Upper lobe of left lung (tissue), 6 donors: ENCODE measurements at regions not wholly inside any gene's neighbourhood (a gene's known extent, or its start where the extent isn't known, plus 50 kb on each side); places are given as distances from the start of the nearest gene placed in this dataset.
A peak's percentile ranks its signal among the peaks of the same experiment; 100 is the strongest.

Experiments
- ATAC-seq, 2 donors: fragments of 200-7000 bp; cut with Tn5 transposase; one replicate each; pipeline ENCODE4 v1.9.1; 2022; ENCODE audit warnings: mild to moderate bottlenecking in 2 of 2, moderate library complexity in 2 of 2; ENCODE audit not compliant: low FRiP score in 2 of 2
- DNase-seq, 2 donors: peaks; one replicate each; pipeline ENCODE4 v3.0.0-alpha.2; 2019 to 2020
- H3K27ac ChIP-seq, 4 donors: fragments of 200-600 bp; sonication (generic); one replicate each; pipeline ENCODE4 v1.5.1; 2016 to 2019
- H3K27me3 ChIP-seq, 4 donors: fragments of 200-600 bp; sonication (generic); one replicate each; pipeline ENCODE4 v1.5.1; 2017 to 2019
- H3K36me3 ChIP-seq, 4 donors: fragments of 200-600 bp; sonication (generic); one replicate each; pipeline ENCODE4 v1.5.1; 2016 to 2019
- H3K4me1 ChIP-seq, 4 donors: fragments of 200-600 bp; sonication (generic); one replicate each; pipeline ENCODE4 v1.5.1; 2018 to 2019
- H3K4me3 ChIP-seq, 4 donors: fragments of 200-600 bp; sonication (generic); one replicate each; pipeline ENCODE4 v1.5.1; 2017 to 2019; ENCODE audit warnings: mild to moderate bottlenecking in 2 of 4, moderate library complexity in 1 of 4
- H3K9me3 ChIP-seq, 4 donors: fragments of 200-600 bp; sonication (generic); one replicate each; pipeline ENCODE4 v1.5.1; 2018 to 2019
- CTCF ChIP-seq, 6 experiments: fragments of 450-650 bp in 4 of 6; fragments of 200-600 bp in 2 of 6; sonication (generic) in 2 of 6; IDR thresholded peaks; one replicate each; pipeline ENCODE4 v1.5.1; 2016 to 2019; ENCODE audit warnings: antibody characterized with exemption in 6 of 6
- EP300 ChIP-seq, 4 donors: sonication (generic); formaldehyde crosslinking; IDR thresholded peaks; one replicate each; pipeline ENCODE4 v1.5.1; 2017; ENCODE audit warnings: antibody characterized with exemption in 4 of 4, control low read depth in 2 of 4
- POLR2A ChIP-seq, 4 donors: fragments of 450-650 bp; IDR thresholded peaks; one replicate each; pipeline ENCODE4 v1.5.1; 2016 to 2017; ENCODE audit warnings: antibody characterized with exemption in 4 of 4, mild to moderate bottlenecking in 2 of 4
- POLR2AphosphoS5 ChIP-seq, 2 donors: sonication (generic); formaldehyde crosslinking; IDR thresholded peaks; one replicate each; pipeline ENCODE4 v1.5.1; 2017; ENCODE audit warnings: antibody characterized with exemption in 2 of 2
- WGBS, 2 donors: methylation state at CpG; one replicate each; pipeline ENCODE4 v1.1.5; 2017 to 2018; 5-methylcytosine and 5-hydroxymethylcytosine counted together
- donor health status: DM: no; HTN: no; CAD: no; lungs with moderate emphysema.
- donor health status: DM: no; HTN: yes; CAD: no; lungs with severe emphysema.

- H3K9me3 ChIP-seq: peaks cover 0 to 1% (median 0%) of the 10 kb centered on the region in 4 donors
- 72 to 77% methylated on average over 3 of the region's 3 CpGs for WGBS, 2 donors
Observed at GRCh38 chr9:38271666-38272241, 120.7 kb upstream of the ALDH1B1 start.

GRCh38 chr9:38269775-38270174 lies 122.7 kb upstream of the ALDH1B1 start:
- no peaks in the 10 kb centered on the region for H3K27me3 ChIP-seq
- no peak for TF ChIP-seq EP300 (IDR thresholded peaks at IDR 0.05)
- no peak for TF ChIP-seq CTCF (IDR thresholded peaks at IDR 0.05)
- no peak for TF ChIP-seq POLR2AphosphoS5 (IDR thresholded peaks at IDR 0.05)
- no peak for TF ChIP-seq POLR2A (IDR thresholded peaks at IDR 0.05)
- H3K4me3 ChIP-seq: no peak overlapping the region
- ATAC-seq (no peak), DNase-seq (no peak)
- no peaks in the 10 kb centered on the region for H3K36me3 ChIP-seq
- peaks cover 0 to 16% (median 4%) of the 10 kb centered on the region in 4 donors for H3K9me3 ChIP-seq
- WGBS, 2 donors: 71 to 72% methylated on average over 4 of the region's 4 CpGs
- H3K4me1 ChIP-seq: no peaks in the 10 kb centered on the region
- no peak overlapping the region for H3K27ac ChIP-seq

More at GRCh38 chr9:38271666-38272241, 120.7 kb upstream of the ALDH1B1 start:
- DNase-seq: no peak
- TF ChIP-seq POLR2A (IDR thresholded peaks at IDR 0.05): no peak
- no peak for TF ChIP-seq CTCF (IDR thresholded peaks at IDR 0.05)
- TF ChIP-seq POLR2AphosphoS5 (IDR thresholded peaks at IDR 0.05): no peak
- no peak for TF ChIP-seq EP300 (IDR thresholded peaks at IDR 0.05)
- no peaks in the 10 kb centered on the region for H3K36me3 ChIP-seq
- H3K4me1 ChIP-seq: no peaks in the 10 kb centered on the region
- ATAC-seq: no peak
- no peak overlapping the region for H3K4me3 ChIP-seq
- no peak overlapping the region for H3K27ac ChIP-seq
- H3K27me3 ChIP-seq: no peaks in the 10 kb centered on the region

- Histone ChIP-seq H3K4me3 (no peak overlapping the region), H3K36me3 (no peaks in the 10 kb centered on the region), H3K27ac (no peak overlapping the region), H3K9me3 (peaks cover 0 to 21% (median 9%) of the 10 kb centered on the region in 4 donors), H3K4me1 (no peaks in the 10 kb centered on the region), H3K27me3 (no peaks in the 10 kb centered on the region)
- peak in 1 of 6 experiments; percentile 7 for TF ChIP-seq CTCF (IDR thresholded peaks at IDR 0.05)
- TF ChIP-seq EP300 (IDR thresholded peaks at IDR 0.05): no peak
- ATAC-seq (no peak), DNase-seq (no peak)
- WGBS, 2 donors: 54 to 67% methylated on average over 1 of the region's 1 CpG
Observed at GRCh38 chr9:38263532-38263931, 129.0 kb upstream of the ALDH1B1 start.

GRCh38 chr9:38259519-38260218 lies 132.8 kb upstream of the ALDH1B1 start:
- no peak for ATAC-seq
- no peak overlapping the region for H3K4me3 ChIP-seq

More at GRCh38 chr9:38259519-38260218, 132.8 kb upstream of the ALDH1B1 start:
- WGBS, 2 donors: 92 to 93% methylated on average over 8 of the region's 8 CpGs
- TF ChIP-seq EP300 (IDR thresholded peaks at IDR 0.05) (no peak), POLR2A (IDR thresholded peaks at IDR 0.05) (no peak), POLR2AphosphoS5 (IDR thresholded peaks at IDR 0.05) (no peak), CTCF (IDR thresholded peaks at IDR 0.05) (no peak)
- Histone ChIP-seq H3K36me3 (no peaks in the 10 kb centered on the region), H3K9me3 (peaks cover 0 to 5% (median 4%) of the 10 kb centered on the region in 4 donors), H3K4me1 (no peaks in the 10 kb centered on the region), H3K27ac (no peak overlapping the region), H3K27me3 (no peaks in the 10 kb centered on the region)
- DNase-seq: no peak
